GM12878 (cell line): ENCODE measurements at regions not wholly inside any gene's neighbourhood (a gene's known extent, or its start where the extent isn't known, plus 50 kb on each side); places are given as distances from the start of the nearest gene placed in this dataset.

ENCODE experiments used
- ATAC-seq: fragments of 200-7000 bp; cut with Tn5 transposase; 3 replicates; pipeline ENCODE4 v1.9.1; 2020; ENCODE audit warnings: mild to moderate bottlenecking, moderate library complexity
- BruUV-seq: library from RNA; stranded (reverse); fragments of 400-500 nt; replicated peaks from 2 replicates; lab custom pipeline; 2021; lab: Mats Ljungman, UMichigan
- CTCF ChIA-PET: fragments of 300-600 bp; sonication (Branson Sonifier 250); formaldehyde crosslinking; extraction: SDS; loops from one replicate; lab custom pipeline; 2021; ENCODE audit warnings: inconsistent platforms; lab: Yijun Ruan, JAX
- POLR2A ChIA-PET: fragments of 350-600 bp; formaldehyde crosslinking; extraction: SDS; loops from one replicate; lab custom pipeline; 2021; ENCODE audit warnings: inconsistent platforms; lab: Charles Lee
- RAD21 ChIA-PET: fragments of 300-600 bp; sonication (Branson Sonifier 250); formaldehyde crosslinking; loops from one replicate; lab custom pipeline; 2023; ENCODE audit warnings: antibody characterized with exemption; ENCODE audit not compliant: unreplicated experiment; lab: Charles Lee
- SMC1A ChIA-PET: fragments of 300-600 bp; sonication (Branson Sonifier 250); formaldehyde crosslinking; loops from one replicate; lab custom pipeline; 2023; ENCODE audit not compliant: unreplicated experiment, uncharacterized antibody; lab: Charles Lee
- DNase-seq: peaks from one replicate; pipeline ENCODE4 v3.0.0-alpha.2; 2011; ENCODE audit warnings: low read depth, low spot score
- FAIRE-seq: peaks from 3 replicates; lab custom pipeline; 2011; peaks lifted over from hg19 to GRCh38; lab: Jason Lieb, UNC
- H2AFZ ChIP-seq: 2 replicates; pipeline ENCODE4 v1.6.0; 2011; ENCODE audit warnings: low read depth, low read length, control low read depth; ENCODE audit not compliant: control insufficient read depth
- H3K27ac ChIP-seq: 2 replicates; pipeline ENCODE4 v1.5.1; 2011; ENCODE audit warnings: control low read depth; ENCODE audit not compliant: control insufficient read depth, insufficient read depth
- H3K27me3 ChIP-seq, 2 experiments: replicated peaks in 1 of 2; 2 replicates each; pipeline versions ENCODE4 v1.6.0 to v1.6.1; 2011; ENCODE audit warnings: low read length in 1 of 2; ENCODE audit not compliant: control insufficient read depth in 2 of 2, insufficient read depth in 2 of 2
- H3K36me3 ChIP-seq, 2 experiments: 2 replicates each; pipeline ENCODE4 v1.5.1; 2011; ENCODE audit warnings: low read length in 1 of 2; ENCODE audit not compliant: control insufficient read depth in 2 of 2, insufficient read depth in 2 of 2
- H3K4me1 ChIP-seq: 2 replicates; pipeline ENCODE4 v1.6.1; 2011; ENCODE audit warnings: mild to moderate bottlenecking, low read length, moderate library complexity, mixed read lengths; ENCODE audit not compliant: control insufficient read depth, insufficient read depth
- H3K4me2 ChIP-seq: 2 replicates; pipeline ENCODE4 v1.6.0; 2011; ENCODE audit warnings: control low read depth; ENCODE audit not compliant: control insufficient read depth, insufficient read depth
- H3K4me3 ChIP-seq: fragments of 200-600 bp; sonication (generic); 2 replicates; pipeline ENCODE4 v1.5.1; 2016
- H3K79me2 ChIP-seq: 2 replicates; pipeline ENCODE4 v1.6.0; 2011; ENCODE audit warnings: low read length; ENCODE audit not compliant: control insufficient read depth, insufficient read depth
- H3K9ac ChIP-seq: 2 replicates; pipeline ENCODE4 v1.8.0; 2011; ENCODE audit warnings: low read length, control low read depth, mixed read lengths; ENCODE audit not compliant: control insufficient read depth, insufficient read depth
- H3K9me3 ChIP-seq: replicated peaks from 3 replicates; pipeline ENCODE4 v1.5.1; 2011; ENCODE audit warnings: mild to moderate bottlenecking, low read length; ENCODE audit not compliant: control insufficient read depth, insufficient read depth
- H4K20me1 ChIP-seq: 2 replicates; pipeline ENCODE4 v1.6.0; 2011; ENCODE audit not compliant: control insufficient read depth, insufficient read depth
- CREM ChIP-seq: IDR thresholded peaks from 2 replicates; pipeline ENCODE4 v1.6.1; 2014; ENCODE audit warnings: antibody characterized with exemption, low read depth
- IKZF1 ChIP-seq: fragments of 450-650 bp; conservative IDR thresholded peaks from 2 replicates; pipeline ENCODE4 v1.6.1; 2017; ENCODE audit warnings: antibody characterized with exemption, mild to moderate bottlenecking
- JUND ChIP-seq: IDR thresholded peaks from 2 replicates; pipeline ENCODE4 v1.6.1; 2012; ENCODE audit warnings: low read depth, mild to moderate bottlenecking, low read length, improper control_type of control experiment, moderate library complexity
- NFXL1 ChIP-seq: fragments of 450-650 bp; IDR thresholded peaks from 2 replicates; pipeline ENCODE4 v1.6.1; 2017; ENCODE audit warnings: antibody characterized with exemption, mild to moderate bottlenecking, borderline replicate concordance
- NFYB ChIP-seq: IDR thresholded peaks from 2 replicates; pipeline ENCODE4 v1.6.1; 2011; ENCODE audit warnings: low read depth, mild to moderate bottlenecking, low read length, improper control_type of control experiment, moderate library complexity; ENCODE audit not compliant: insufficient read depth
- NR2C1 ChIP-seq: fragments of 450-650 bp; IDR thresholded peaks from 2 replicates; pipeline ENCODE4 v1.6.1; 2017; ENCODE audit warnings: antibody characterized with exemption, mild to moderate bottlenecking, moderate library complexity
- RFX5 ChIP-seq: IDR thresholded peaks from 2 replicates; pipeline ENCODE4 v1.6.1; 2011; ENCODE audit warnings: low read depth, low read length, improper control_type of control experiment
- SREBF1 ChIP-seq: IDR thresholded peaks from 2 replicates; pipeline ENCODE4 v1.6.1; 2012; ENCODE audit warnings: mild to moderate bottlenecking, low read length
- YBX1 ChIP-seq: fragments of 450-650 bp; IDR thresholded peaks from 2 replicates; pipeline ENCODE4 v1.6.1; 2016; ENCODE audit warnings: antibody characterized with exemption
- ZNF217 ChIP-seq: fragments of 450-650 bp; IDR thresholded peaks from 2 replicates; pipeline ENCODE4 v1.6.1; 2017; ENCODE audit warnings: antibody characterized with exemption, mild to moderate bottlenecking
- ZNF622 ChIP-seq: fragments of 450-650 bp; IDR thresholded peaks from 2 replicates; pipeline ENCODE4 v1.6.1; 2017; ENCODE audit warnings: mild to moderate bottlenecking, inconsistent platforms
- WGBS: methylation state at CpG from one replicate; pipeline ENCODE4 v1.1.6; 2016; ENCODE audit warnings: low lambda C conversion rate; ENCODE audit not compliant: insufficient replicate concordance, insufficient coverage; ENCODE audit errors: missing lambda C conversion rate; 5-methylcytosine and 5-hydroxymethylcytosine counted together
- in situ Hi-C: fragments of 300-500 bp; cut with MboI; formaldehyde crosslinking; loops from 9 replicates; pipeline ENCODE4 v1.14.3; 2018; ENCODE audit warnings: mixed read lengths
- intact Hi-C: fragments of 100-400 bp; cut with micrococcal nuclease; formaldehyde crosslinking; loops from one replicate; pipeline ENCODE4 v1.14.2; 2022; ENCODE audit not compliant: unreplicated experiment
- TF ChIP-seq, protein P1 (sequence below): IDR thresholded peaks from 2 replicates; pipeline ENCODE4 v1.6.1; 2011; ENCODE audit warnings: low read depth, mild to moderate bottlenecking, low read length, moderate library complexity, borderline replicate concordance; ENCODE audit errors: extremely low read depth
- TF ChIP-seq, protein P2 (sequence below): fragments of 450-650 bp; IDR thresholded peaks from 2 replicates; pipeline ENCODE4 v1.6.1; 2017; ENCODE audit warnings: low read depth, mild to moderate bottlenecking, moderate library complexity
- TF ChIP-seq, protein P3 (sequence below): fragments of 450-650 bp; IDR thresholded peaks from 2 replicates; pipeline ENCODE4 v1.6.1; 2018; ENCODE audit warnings: borderline replicate concordance, mild to moderate bottlenecking; ENCODE audit not compliant: partially characterized antibody

DNA sequence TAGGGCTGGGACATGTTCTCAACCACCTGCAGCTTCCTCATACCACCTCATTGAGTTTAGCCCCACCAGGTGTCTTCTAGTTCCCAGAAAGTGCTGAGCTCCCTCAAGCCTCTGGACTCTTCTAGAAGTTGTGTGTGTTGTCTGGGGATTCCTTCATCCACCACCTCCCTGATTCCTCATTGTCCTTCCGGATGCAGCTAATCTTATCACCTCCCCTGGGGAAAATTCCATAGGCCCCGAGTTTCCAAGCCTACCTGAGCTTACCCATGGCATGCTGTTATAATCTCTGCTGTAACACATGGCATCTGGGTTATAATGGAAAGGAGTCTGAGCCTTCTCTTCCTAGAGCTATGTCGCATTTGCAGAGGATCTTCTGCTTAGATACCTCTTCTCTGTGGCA is 243.5 kb upstream of the SDK2 start:
- BruUV-seq: no TSS peak
- DNase-seq: no peak
- ATAC-seq: no peak
- Histone ChIP-seq H3K27ac (no peak overlapping the region), H4K20me1 (no peaks in the 10 kb centered on the region), H3K36me3 (no peaks in the 10 kb centered on the region), H3K4me1 (no peaks in the 10 kb centered on the region), H3K9me3 (no peaks in the 10 kb centered on the region), H3K9ac (no peak overlapping the region), H3K4me3 (no peak overlapping the region), H3K27me3 (peaks cover 0 to 2% of the 10 kb centered on the region in 2 experiments; a peak in 2 of 4 replicates), H3K4me2 (no peak overlapping the region), H2AFZ (no peak overlapping the region), H3K79me2 (no peaks in the 10 kb centered on the region)
- ChIA-PET SMC1A (no interaction called here), CTCF (no interaction called here), POLR2A (no interaction called here), RAD21 (no interaction called here)
- FAIRE-seq: no peak
- 6% methylated on average over 3 of the region's 3 CpGs for WGBS
- in situ Hi-C loops (no loop called here), intact Hi-C loops (no loop called here)
- TF ChIP-seq NFYB (no peak), RFX5 (no peak), SREBF1 (no peak), IKZF1 (no peak)

DNA sequence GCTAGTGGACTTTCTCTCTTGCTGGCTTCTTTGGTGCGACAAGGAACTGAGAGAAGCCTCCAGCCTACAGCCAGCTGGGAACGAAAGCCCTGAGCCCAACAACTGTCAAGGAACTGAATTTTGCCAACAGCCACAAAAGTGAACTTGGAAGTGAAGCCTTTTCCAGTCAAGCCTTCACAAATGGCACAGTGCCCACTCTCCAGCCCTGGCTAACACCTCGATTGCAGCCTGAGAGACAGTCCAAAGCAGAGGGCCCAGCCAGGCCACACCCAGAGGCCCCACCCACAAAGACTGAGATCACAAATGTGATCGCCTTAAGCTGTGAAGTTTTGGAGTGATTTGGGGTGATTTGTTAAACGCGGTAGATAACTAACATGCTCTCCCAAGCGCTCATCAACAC is 244.6 kb upstream of the SDK2 start:
- WGBS: 45% methylated on average over 7 of the region's 7 CpGs
- Histone ChIP-seq H3K79me2 (no peaks in the 10 kb centered on the region), H4K20me1 (no peaks in the 10 kb centered on the region), H3K9ac (no peak overlapping the region), H3K4me3 (no peak overlapping the region), H3K27ac (no peak overlapping the region), H3K9me3 (no peaks in the 10 kb centered on the region), H3K36me3 (no peaks in the 10 kb centered on the region), H3K4me2 (no peak overlapping the region), H3K4me1 (no peaks in the 10 kb centered on the region), H3K27me3 (peaks cover 0 to 2% of the 10 kb centered on the region in 2 experiments; a peak in 1 of 4 replicates), H2AFZ (no peak overlapping the region)
- DNase-seq: no peak
- intact Hi-C loops (no loop called here), in situ Hi-C loops (no loop called here)
- BruUV-seq: no TSS peak
- no peak for ATAC-seq
- ChIA-PET POLR2A (no interaction called here), CTCF (no interaction called here), RAD21 (no interaction called here), SMC1A (no interaction called here)
- no peak for FAIRE-seq
- TF ChIP-seq NR2C1 (no peak), JUND (no peak), ZNF622 (no peak), YBX1 (no peak), NFXL1 (no peak), CREM (no peak), ZNF217 (no peak)
- TF ChIP-seq, protein P1, sequence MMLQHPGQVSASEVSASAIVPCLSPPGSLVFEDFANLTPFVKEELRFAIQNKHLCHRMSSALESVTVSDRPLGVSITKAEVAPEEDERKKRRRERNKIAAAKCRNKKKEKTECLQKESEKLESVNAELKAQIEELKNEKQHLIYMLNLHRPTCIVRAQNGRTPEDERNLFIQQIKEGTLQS: no peak
- TF ChIP-seq, protein P2, sequence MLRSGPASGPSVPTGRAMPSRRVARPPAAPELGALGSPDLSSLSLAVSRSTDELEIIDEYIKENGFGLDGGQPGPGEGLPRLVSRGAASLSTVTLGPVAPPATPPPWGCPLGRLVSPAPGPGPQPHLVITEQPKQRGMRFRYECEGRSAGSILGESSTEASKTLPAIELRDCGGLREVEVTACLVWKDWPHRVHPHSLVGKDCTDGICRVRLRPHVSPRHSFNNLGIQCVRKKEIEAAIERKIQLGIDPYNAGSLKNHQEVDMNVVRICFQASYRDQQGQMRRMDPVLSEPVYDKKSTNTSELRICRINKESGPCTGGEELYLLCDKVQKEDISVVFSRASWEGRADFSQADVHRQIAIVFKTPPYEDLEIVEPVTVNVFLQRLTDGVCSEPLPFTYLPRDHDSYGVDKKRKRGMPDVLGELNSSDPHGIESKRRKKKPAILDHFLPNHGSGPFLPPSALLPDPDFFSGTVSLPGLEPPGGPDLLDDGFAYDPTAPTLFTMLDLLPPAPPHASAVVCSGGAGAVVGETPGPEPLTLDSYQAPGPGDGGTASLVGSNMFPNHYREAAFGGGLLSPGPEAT: no peak
- TF ChIP-seq, protein P3, sequence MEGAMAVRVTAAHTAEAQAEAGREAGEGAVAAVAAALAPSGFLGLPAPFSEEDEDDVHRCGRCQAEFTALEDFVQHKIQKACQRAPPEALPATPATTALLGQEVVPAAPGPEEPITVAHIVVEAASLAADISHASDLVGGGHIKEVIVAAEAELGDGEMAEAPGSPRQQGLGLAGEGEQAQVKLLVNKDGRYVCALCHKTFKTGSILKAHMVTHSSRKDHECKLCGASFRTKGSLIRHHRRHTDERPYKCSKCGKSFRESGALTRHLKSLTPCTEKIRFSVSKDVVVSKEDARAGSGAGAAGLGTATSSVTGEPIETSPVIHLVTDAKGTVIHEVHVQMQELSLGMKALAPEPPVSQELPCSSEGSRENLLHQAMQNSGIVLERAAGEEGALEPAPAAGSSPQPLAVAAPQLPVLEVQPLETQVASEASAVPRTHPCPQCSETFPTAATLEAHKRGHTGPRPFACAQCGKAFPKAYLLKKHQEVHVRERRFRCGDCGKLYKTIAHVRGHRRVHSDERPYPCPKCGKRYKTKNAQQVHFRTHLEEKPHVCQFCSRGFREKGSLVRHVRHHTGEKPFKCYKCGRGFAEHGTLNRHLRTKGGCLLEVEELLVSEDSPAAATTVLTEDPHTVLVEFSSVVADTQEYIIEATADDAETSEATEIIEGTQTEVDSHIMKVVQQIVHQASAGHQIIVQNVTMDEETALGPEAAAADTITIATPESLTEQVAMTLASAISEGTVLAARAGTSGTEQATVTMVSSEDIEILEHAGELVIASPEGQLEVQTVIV: no peak
